ENCODE measurements at regions not wholly inside any gene's neighbourhood (a gene's known extent, or its start where the extent isn't known, plus 50 kb on each side); places are given as distances from the start of the nearest gene placed in this dataset.

- Histone ChIP-seq H3K4me1 (ENCODE audit: control insufficient read depth, insufficient read depth, low read length) (no peaks in the 10 kb centered on the region), H3K27me3 (ENCODE audit: control insufficient read depth, insufficient read depth, low read length) (peaks cover 2% of the 10 kb centered on the region), H3K36me3 (ENCODE audit: control insufficient read depth, insufficient read depth, low read length) (no peaks in the 10 kb centered on the region), H3K4me3 (ENCODE audit: low read length) (no peak overlapping the region), H3K9me3 (replicated peaks; ENCODE audit: control insufficient read depth, low read depth, low read length) (peaks cover 2% of the 10 kb centered on the region), H3K27ac (ENCODE audit: low read length) (no peak overlapping the region)
- no peak for DNase-seq
- WGBS (ENCODE audit: insufficient coverage), result 95% methylated on average over 45 of the region's 49 CpGs
Measured at GRCh38 chr5:4866131-4866659, 273.9 kb upstream of the ADAMTS16 start.

GRCh38 chr5:4866817-4867216 lies 273.3 kb upstream of the ADAMTS16 start:
- Histone ChIP-seq H3K4me3 (ENCODE audit: low read length) (no peak overlapping the region), H3K36me3 (ENCODE audit: control insufficient read depth, insufficient read depth, low read length) (no peaks in the 10 kb centered on the region), H3K27me3 (ENCODE audit: control insufficient read depth, insufficient read depth, low read length) (peaks cover 4% of the 10 kb centered on the region), H3K9me3 (replicated peaks; ENCODE audit: control insufficient read depth, low read depth, low read length) (peaks cover 2% of the 10 kb centered on the region), H3K27ac (ENCODE audit: low read length) (no peak overlapping the region), H3K4me1 (ENCODE audit: control insufficient read depth, insufficient read depth, low read length) (no peaks in the 10 kb centered on the region)
- DNase-seq, result no peak
- WGBS (ENCODE audit: insufficient coverage), result 96% methylated on average over 19 of the region's 21 CpGs

DNA sequence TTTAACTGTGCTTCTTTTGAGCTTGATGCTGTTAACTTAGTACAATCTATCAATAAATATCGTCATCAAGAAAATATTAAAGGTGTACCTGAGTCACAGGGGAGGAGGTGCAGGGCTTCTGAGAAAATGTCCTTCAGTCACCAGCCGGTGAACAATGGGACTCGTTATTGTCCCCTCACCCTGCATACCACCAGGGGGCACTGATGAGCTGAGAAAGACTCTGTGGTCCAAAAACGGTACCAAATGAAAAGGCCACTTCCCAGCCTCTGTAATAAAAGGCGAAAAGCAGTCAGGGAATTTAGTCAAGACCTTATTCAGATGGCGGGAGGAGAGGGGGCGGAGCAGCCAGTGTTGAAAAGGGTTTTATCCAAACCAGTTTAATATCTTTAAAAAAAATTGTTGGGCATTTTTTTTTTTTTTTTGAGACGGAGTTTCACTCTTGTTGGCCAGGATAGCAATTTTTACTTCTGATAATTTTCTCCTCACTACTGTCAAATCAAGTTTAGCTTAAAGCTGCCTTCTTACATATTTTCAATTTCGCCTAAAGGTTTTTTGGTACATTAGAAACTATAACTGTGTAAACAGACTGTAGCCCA lies 271.9 kb upstream of the ADAMTS16 start:
- no CpG with 5 or more reads among the region's 9 CpGs for WGBS (ENCODE audit: insufficient coverage)
- H3K27ac ChIP-seq (ENCODE audit: low read length), result no peak overlapping the region
- H3K27me3 ChIP-seq (ENCODE audit: control insufficient read depth, insufficient read depth, low read length), result peaks cover 4% of the 10 kb centered on the region
- H3K9me3 ChIP-seq (replicated peaks; ENCODE audit: control insufficient read depth, low read depth, low read length), result peaks cover 2% of the 10 kb centered on the region
- H3K36me3 ChIP-seq (ENCODE audit: control insufficient read depth, insufficient read depth, low read length), result no peaks in the 10 kb centered on the region
- H3K4me3 ChIP-seq (ENCODE audit: low read length), result no peak overlapping the region
- no peaks in the 10 kb centered on the region for H3K4me1 ChIP-seq (ENCODE audit: control insufficient read depth, insufficient read depth, low read length)
- DNase-seq, result peak; percentile 48

GRCh38 chr5:4873652-4874051 lies 266.5 kb upstream of the ADAMTS16 start:
- H3K9me3 ChIP-seq (replicated peaks; ENCODE audit: control insufficient read depth, low read depth, low read length), result no peaks in the 10 kb centered on the region

GRCh38 chr5:4874097-4874496 lies 266.0 kb upstream of the ADAMTS16 start:
- 98% methylated on average over 5 of the region's 10 CpGs for WGBS (ENCODE audit: insufficient coverage)
- DNase-seq, result no peak
- peaks cover 4% of the 10 kb centered on the region for H3K27me3 ChIP-seq (ENCODE audit: control insufficient read depth, insufficient read depth, low read length)
- H3K9me3 ChIP-seq (replicated peaks; ENCODE audit: control insufficient read depth, low read depth, low read length), result no peaks in the 10 kb centered on the region
- H3K4me1 ChIP-seq (ENCODE audit: control insufficient read depth, insufficient read depth, low read length), result no peaks in the 10 kb centered on the region
- no peaks in the 10 kb centered on the region for H3K36me3 ChIP-seq (ENCODE audit: control insufficient read depth, insufficient read depth, low read length)
- no peak overlapping the region for H3K4me3 ChIP-seq (ENCODE audit: low read length)
- no peak overlapping the region for H3K27ac ChIP-seq (ENCODE audit: low read length)

More at GRCh38 chr5:4873652-4874051, 266.5 kb upstream of the ADAMTS16 start:
- Histone ChIP-seq H3K4me1 (ENCODE audit: control insufficient read depth, insufficient read depth, low read length) (no peaks in the 10 kb centered on the region), H3K27me3 (ENCODE audit: control insufficient read depth, insufficient read depth, low read length) (peaks cover 4% of the 10 kb centered on the region), H3K27ac (ENCODE audit: low read length) (no peak overlapping the region), H3K4me3 (ENCODE audit: low read length) (no peak overlapping the region), H3K36me3 (ENCODE audit: control insufficient read depth, insufficient read depth, low read length) (no peaks in the 10 kb centered on the region)
- no peak for DNase-seq
- WGBS (ENCODE audit: insufficient coverage), result 65% methylated on average over 6 of the region's 8 CpGs

DNA sequence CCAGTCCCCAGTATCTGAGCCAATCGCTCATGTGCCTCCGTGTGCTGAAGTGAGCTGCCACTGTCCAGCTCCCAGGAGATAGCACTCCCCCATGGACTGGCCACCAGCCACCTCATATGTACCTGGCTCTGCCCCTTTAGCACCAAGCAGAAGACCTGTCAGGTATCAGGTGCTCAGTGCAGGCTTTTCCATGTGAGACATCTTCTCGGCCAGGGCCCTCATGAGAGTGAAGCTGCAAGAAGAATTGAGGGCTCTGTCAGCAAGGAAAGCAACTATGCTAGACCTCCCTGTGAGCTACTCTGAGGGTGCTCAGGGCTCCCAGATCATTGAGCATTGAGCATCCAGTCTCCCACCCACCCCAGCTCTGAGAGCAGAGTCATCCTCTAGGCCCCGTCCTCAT lies 264.2 kb upstream of the ADAMTS16 start:
- WGBS (ENCODE audit: insufficient coverage), result 74% methylated on average over 3 of the region's 4 CpGs
- Histone ChIP-seq H3K4me3 (ENCODE audit: low read length) (no peak overlapping the region), H3K27ac (ENCODE audit: low read length) (no peak overlapping the region), H3K36me3 (ENCODE audit: control insufficient read depth, insufficient read depth, low read length) (no peaks in the 10 kb centered on the region), H3K4me1 (ENCODE audit: control insufficient read depth, insufficient read depth, low read length) (peaks cover 11% of the 10 kb centered on the region), H3K9me3 (replicated peaks; ENCODE audit: control insufficient read depth, low read depth, low read length) (no peaks in the 10 kb centered on the region), H3K27me3 (ENCODE audit: control insufficient read depth, insufficient read depth, low read length) (peaks cover 2% of the 10 kb centered on the region)
- no peak for DNase-seq

DNA sequence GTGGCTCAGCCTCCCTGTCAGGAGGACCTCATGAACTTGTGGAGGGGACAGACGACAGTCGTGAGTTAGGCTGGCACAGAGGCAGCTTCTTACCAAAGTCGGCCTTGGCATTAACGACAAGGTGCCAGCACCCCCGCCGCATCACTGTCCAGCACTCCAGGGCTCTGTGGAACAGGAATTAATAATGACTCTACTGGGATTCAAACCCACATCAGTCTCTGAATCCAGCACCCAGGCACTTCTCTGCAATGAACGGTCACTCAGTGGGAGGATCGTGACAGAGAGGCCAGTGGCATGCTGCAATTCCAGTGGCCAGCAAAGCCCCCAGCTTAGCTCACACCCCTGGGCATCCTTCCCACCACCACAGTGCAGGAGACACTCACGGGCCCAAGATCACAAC lies 263.3 kb upstream of the ADAMTS16 start:
- DNase-seq, result no peak
- no peaks in the 10 kb centered on the region for H3K36me3 ChIP-seq (ENCODE audit: control insufficient read depth, insufficient read depth, low read length)
- peaks cover 16% of the 10 kb centered on the region for H3K4me1 ChIP-seq (ENCODE audit: control insufficient read depth, insufficient read depth, low read length)
- H3K27me3 ChIP-seq (ENCODE audit: control insufficient read depth, insufficient read depth, low read length), result no peaks in the 10 kb centered on the region
- no peak overlapping the region for H3K4me3 ChIP-seq (ENCODE audit: low read length)
- no peaks in the 10 kb centered on the region for H3K9me3 ChIP-seq (replicated peaks; ENCODE audit: control insufficient read depth, low read depth, low read length)
- 77% methylated on average over 6 of the region's 9 CpGs for WGBS (ENCODE audit: insufficient coverage)
- H3K27ac ChIP-seq (ENCODE audit: low read length), result no peak overlapping the region

GRCh38 chr5:4877579-4877978 lies 262.6 kb upstream of the ADAMTS16 start:
- no peaks in the 10 kb centered on the region for H3K27me3 ChIP-seq (ENCODE audit: control insufficient read depth, insufficient read depth, low read length)
- DNase-seq, result no peak
- no peaks in the 10 kb centered on the region for H3K9me3 ChIP-seq (replicated peaks; ENCODE audit: control insufficient read depth, low read depth, low read length)
- no peak overlapping the region for H3K27ac ChIP-seq (ENCODE audit: low read length)
- H3K36me3 ChIP-seq (ENCODE audit: control insufficient read depth, insufficient read depth, low read length), result no peaks in the 10 kb centered on the region
- H3K4me1 ChIP-seq (ENCODE audit: control insufficient read depth, insufficient read depth, low read length), result peaks cover 24% of the 10 kb centered on the region
- WGBS (ENCODE audit: insufficient coverage), result 17% methylated on average over 1 of the region's 6 CpGs
- H3K4me3 ChIP-seq (ENCODE audit: low read length), result no peak overlapping the region

- no peak for DNase-seq
- Histone ChIP-seq H3K27ac (ENCODE audit: low read length) (no peak overlapping the region), H3K4me1 (ENCODE audit: control insufficient read depth, insufficient read depth, low read length) (peaks cover 37% of the 10 kb centered on the region), H3K9me3 (replicated peaks; ENCODE audit: control insufficient read depth, low read depth, low read length) (no peaks in the 10 kb centered on the region), H3K27me3 (ENCODE audit: control insufficient read depth, insufficient read depth, low read length) (no peaks in the 10 kb centered on the region), H3K36me3 (ENCODE audit: control insufficient read depth, insufficient read depth, low read length) (no peaks in the 10 kb centered on the region), H3K4me3 (ENCODE audit: low read length) (no peak overlapping the region)
- 88% methylated on average over 9 of the region's 10 CpGs for WGBS (ENCODE audit: insufficient coverage)
Measured at GRCh38 chr5:4879075-4879474, 261.1 kb upstream of the ADAMTS16 start.

DNA sequence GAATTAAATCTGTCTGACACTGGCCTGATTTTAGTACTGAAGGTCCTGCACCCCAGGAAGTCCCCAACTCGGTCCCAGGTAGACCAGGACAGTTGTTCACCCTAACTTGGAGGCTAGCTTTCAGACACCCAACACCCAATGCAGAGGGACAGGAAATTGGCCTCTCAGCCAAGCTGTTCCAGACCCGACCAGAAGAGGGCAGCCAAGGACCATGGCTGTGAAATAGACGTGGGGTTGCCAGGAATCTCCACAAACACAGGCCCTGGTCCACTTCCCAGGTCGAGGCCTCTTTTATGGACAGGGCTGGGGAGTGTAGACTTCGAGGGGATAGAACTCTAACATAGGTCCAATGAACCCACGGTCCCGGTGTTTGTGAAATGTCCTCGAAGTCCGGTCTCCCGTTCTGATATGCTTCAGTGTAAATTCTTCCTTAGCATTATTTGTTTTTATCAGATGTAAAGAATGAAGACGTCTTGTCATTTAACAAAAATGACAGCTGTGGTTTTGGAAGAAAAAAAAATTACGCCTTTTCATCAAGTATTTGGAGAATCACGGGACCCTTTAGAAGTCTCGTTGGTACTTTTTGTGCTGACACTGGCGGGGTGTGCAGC lies 260.3 kb upstream of the ADAMTS16 start:
- Histone ChIP-seq H3K27me3 (ENCODE audit: control insufficient read depth, insufficient read depth, low read length) (no peaks in the 10 kb centered on the region), H3K4me3 (ENCODE audit: low read length) (no peak overlapping the region), H3K27ac (ENCODE audit: low read length) (no peak overlapping the region), H3K9me3 (replicated peaks; ENCODE audit: control insufficient read depth, low read depth, low read length) (no peaks in the 10 kb centered on the region), H3K36me3 (ENCODE audit: control insufficient read depth, insufficient read depth, low read length) (no peaks in the 10 kb centered on the region), H3K4me1 (ENCODE audit: control insufficient read depth, insufficient read depth, low read length) (peaks cover 40% of the 10 kb centered on the region)
- WGBS (ENCODE audit: insufficient coverage), result 70% methylated on average over 6 of the region's 15 CpGs
- peak; percentile 89 for DNase-seq

Data from muscle of leg (tissue), 3 donors.